Activated naive CD4-positive, alpha-beta T cell treated with anti-CD3 and anti-CD28 coated beads, Interleukin-2, amount 10 ng/mL, durations not matched to agents 7 days and 5 days (primary cell): ENCODE measurements at regions not wholly inside any gene's neighbourhood (a gene's known extent, or its start where the extent isn't known, plus 50 kb on each side); places are given as distances from the start of the nearest gene placed in this dataset.

Experiments used
- CTCF ChIA-PET: fragments of 350-600 bp; sonication (Branson Sonifier 250); formaldehyde crosslinking; loops from one replicate; lab custom pipeline; 2021; ENCODE audit warnings: antibody characterized with exemption; lab: Charles Lee
- DNase-seq: peaks from one replicate; pipeline ENCODE4 v3.0.0-alpha.2; 2020
- H3K27ac Mint-ChIP-seq: one replicate; pipeline ENCODE4 v1.8.0; 2021; ENCODE audit warnings: mild to moderate bottlenecking, moderate library complexity, mixed read lengths
- H3K27me3 Mint-ChIP-seq: one replicate; pipeline ENCODE4 v1.8.0; 2021; ENCODE audit warnings: mild to moderate bottlenecking, mixed read lengths
- H3K36me3 Mint-ChIP-seq: one replicate; pipeline ENCODE4 v1.8.0; 2021; ENCODE audit warnings: mixed read lengths
- H3K4me1 Mint-ChIP-seq: one replicate; pipeline ENCODE4 v1.8.0; 2021; ENCODE audit warnings: mixed read lengths
- H3K4me3 Mint-ChIP-seq: one replicate; pipeline ENCODE4 v1.8.0; 2021; ENCODE audit warnings: mild to moderate bottlenecking, moderate library complexity, mixed read lengths
- H3K9me3 Mint-ChIP-seq: one replicate; pipeline ENCODE4 v1.8.0; 2021; ENCODE audit warnings: mixed read lengths

- Mint-ChIP-seq H3K36me3 (no peaks in the 10 kb centered on the region), H3K27ac (no peak overlapping the region), H3K27me3 (no peaks in the 10 kb centered on the region), H3K4me1 (no peaks in the 10 kb centered on the region), H3K4me3 (no peak overlapping the region), H3K9me3 (peaks cover 2% of the 10 kb centered on the region)
- CTCF ChIA-PET: no interaction called here
- DNase-seq: no peak
Observed at GRCh38 chr4:178836865-178837264, 1394.6 kb upstream of the AGA start.

DNA sequence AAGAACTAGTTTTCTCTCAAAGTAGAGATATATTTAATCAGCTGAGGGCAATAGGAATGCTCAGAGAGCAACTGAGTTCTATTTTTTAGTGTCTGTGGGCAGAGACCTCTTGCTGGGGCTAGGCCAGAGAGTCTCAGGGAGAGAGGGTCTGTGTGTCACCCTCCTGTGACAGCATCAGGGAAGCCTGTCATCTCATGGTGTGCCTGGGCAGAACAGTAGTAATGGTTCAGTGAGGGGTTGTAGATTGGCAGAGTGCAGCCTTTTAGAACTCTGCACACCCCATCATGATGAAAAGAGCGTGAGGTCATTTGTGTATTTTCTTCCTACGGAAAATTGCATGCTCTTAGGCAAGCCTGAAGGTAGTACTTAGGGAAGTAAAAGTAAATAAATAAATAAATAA is 1396.5 kb upstream of the AGA start:
- H3K4me1 Mint-ChIP-seq: no peaks in the 10 kb centered on the region
- H3K36me3 Mint-ChIP-seq: no peaks in the 10 kb centered on the region
- no peaks in the 10 kb centered on the region for H3K27me3 Mint-ChIP-seq
- CTCF ChIA-PET: no interaction called here
- H3K4me3 Mint-ChIP-seq: no peak overlapping the region
- H3K9me3 Mint-ChIP-seq: peaks cover 2% of the 10 kb centered on the region
- no peak for DNase-seq
- no peak overlapping the region for H3K27ac Mint-ChIP-seq

DNA sequence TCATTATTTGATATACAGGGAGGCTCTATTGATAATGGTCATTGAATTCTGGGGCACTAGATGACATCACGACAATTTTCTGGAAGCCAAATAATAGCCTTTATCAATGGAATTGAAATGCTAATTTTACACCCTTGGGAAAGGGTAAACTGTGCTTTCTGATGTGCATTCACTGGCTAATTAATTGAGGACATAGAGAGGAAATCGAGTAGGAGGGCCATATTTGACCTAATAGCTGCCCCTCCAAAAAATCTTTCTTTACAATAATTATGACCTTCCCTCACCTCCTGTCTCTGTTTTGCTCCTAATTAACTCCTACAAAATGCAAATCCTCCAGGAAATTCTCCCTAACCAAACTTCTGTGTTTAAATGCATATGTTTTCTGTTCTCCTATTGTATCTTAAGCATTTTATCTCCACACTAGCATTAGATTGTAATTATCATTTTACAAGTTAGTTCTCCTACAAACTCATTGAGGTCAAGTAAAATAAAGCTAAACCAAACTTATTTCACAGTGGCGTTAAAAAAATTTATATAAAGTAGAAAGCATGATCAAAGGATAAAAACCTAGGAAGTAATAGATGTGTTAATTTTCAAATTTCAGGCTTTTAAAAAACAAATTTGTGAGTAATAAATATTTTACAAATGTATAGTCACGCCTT is 1414.0 kb upstream of the AGA start:
- no peak for DNase-seq
- no peaks in the 10 kb centered on the region for H3K9me3 Mint-ChIP-seq
- no peak overlapping the region for H3K27ac Mint-ChIP-seq
- no peak overlapping the region for H3K4me3 Mint-ChIP-seq
- H3K36me3 Mint-ChIP-seq: no peaks in the 10 kb centered on the region
- CTCF ChIA-PET: no interaction called here
- H3K27me3 Mint-ChIP-seq: no peaks in the 10 kb centered on the region
- H3K4me1 Mint-ChIP-seq: no peaks in the 10 kb centered on the region

DNA sequence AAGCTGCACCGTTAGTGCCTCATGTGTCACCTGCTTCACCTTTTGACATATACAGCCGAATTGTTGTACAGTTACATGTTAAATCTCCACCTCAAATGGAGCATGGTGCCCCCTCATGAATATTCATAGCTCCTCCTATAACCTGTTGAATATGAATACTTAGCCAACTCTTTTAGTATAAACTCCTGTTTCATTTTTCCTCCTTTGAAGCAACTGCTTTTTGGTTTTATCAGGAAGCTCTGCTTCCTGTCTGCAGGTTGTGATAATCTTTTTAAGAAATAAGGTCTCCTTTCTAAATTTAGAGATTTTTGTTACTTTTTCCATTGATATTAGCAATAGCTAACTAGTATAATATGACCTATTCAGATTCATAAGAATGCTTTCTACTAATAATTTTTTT is 1429.2 kb upstream of the AGA start:
- CTCF ChIA-PET: no interaction called here
- Mint-ChIP-seq H3K27ac (no peak overlapping the region), H3K27me3 (no peaks in the 10 kb centered on the region), H3K4me3 (no peak overlapping the region), H3K9me3 (no peaks in the 10 kb centered on the region), H3K4me1 (no peaks in the 10 kb centered on the region), H3K36me3 (no peaks in the 10 kb centered on the region)
- no peak for DNase-seq

- Mint-ChIP-seq H3K4me1 (no peaks in the 10 kb centered on the region), H3K36me3 (no peaks in the 10 kb centered on the region), H3K9me3 (peaks cover 23% of the 10 kb centered on the region), H3K27me3 (no peaks in the 10 kb centered on the region), H3K4me3 (no peak overlapping the region), H3K27ac (no peak overlapping the region)
- CTCF ChIA-PET: no interaction called here
- no peak for DNase-seq
Observed at GRCh38 chr4:178881937-178882336, 1439.7 kb upstream of the AGA start.

- Mint-ChIP-seq H3K27me3 (no peaks in the 10 kb centered on the region), H3K9me3 (peaks cover 4% of the 10 kb centered on the region), H3K4me3 (no peak overlapping the region), H3K36me3 (no peaks in the 10 kb centered on the region), H3K27ac (no peak overlapping the region), H3K4me1 (no peaks in the 10 kb centered on the region)
- DNase-seq: no peak
- CTCF ChIA-PET: no interaction called here
Observed at GRCh38 chr4:178894126-178894525, 1451.9 kb upstream of the AGA start.

- Mint-ChIP-seq H3K27ac (no peak overlapping the region), H3K36me3 (no peaks in the 10 kb centered on the region), H3K4me1 (no peaks in the 10 kb centered on the region), H3K27me3 (no peaks in the 10 kb centered on the region), H3K4me3 (no peak overlapping the region), H3K9me3 (peaks cover 5% of the 10 kb centered on the region)
- no peak for DNase-seq
- CTCF ChIA-PET: no interaction called here
Observed at GRCh38 chr4:178899084-178899483, 1456.8 kb upstream of the AGA start.

- Mint-ChIP-seq H3K9me3 (peaks cover 3% of the 10 kb centered on the region), H3K27me3 (no peaks in the 10 kb centered on the region), H3K27ac (no peak overlapping the region), H3K36me3 (no peaks in the 10 kb centered on the region), H3K4me1 (no peaks in the 10 kb centered on the region), H3K4me3 (no peak overlapping the region)
- DNase-seq: no peak
- CTCF ChIA-PET: no interaction called here
Observed at GRCh38 chr4:178917756-178918155, 1475.5 kb upstream of the AGA start.

- CTCF ChIA-PET: interaction anchor here (1.1 kb wide), 1 partner anchor 23 kb away, joined by 4 read pairs; no protein-coding TSS in a partner anchor
- Mint-ChIP-seq H3K9me3 (peaks cover 10% of the 10 kb centered on the region), H3K36me3 (no peaks in the 10 kb centered on the region), H3K4me1 (no peaks in the 10 kb centered on the region), H3K27ac (no peak overlapping the region), H3K27me3 (no peaks in the 10 kb centered on the region), H3K4me3 (no peak overlapping the region)
- no peak for DNase-seq
Observed at GRCh38 chr4:178937130-178937529, 1494.9 kb upstream of the AGA start.

- CTCF ChIA-PET: no interaction called here
- DNase-seq: no peak
- H3K9me3 Mint-ChIP-seq: peaks cover 5% of the 10 kb centered on the region
Observed at GRCh38 chr4:178941975-178942374, 1499.7 kb upstream of the AGA start.

DNA sequence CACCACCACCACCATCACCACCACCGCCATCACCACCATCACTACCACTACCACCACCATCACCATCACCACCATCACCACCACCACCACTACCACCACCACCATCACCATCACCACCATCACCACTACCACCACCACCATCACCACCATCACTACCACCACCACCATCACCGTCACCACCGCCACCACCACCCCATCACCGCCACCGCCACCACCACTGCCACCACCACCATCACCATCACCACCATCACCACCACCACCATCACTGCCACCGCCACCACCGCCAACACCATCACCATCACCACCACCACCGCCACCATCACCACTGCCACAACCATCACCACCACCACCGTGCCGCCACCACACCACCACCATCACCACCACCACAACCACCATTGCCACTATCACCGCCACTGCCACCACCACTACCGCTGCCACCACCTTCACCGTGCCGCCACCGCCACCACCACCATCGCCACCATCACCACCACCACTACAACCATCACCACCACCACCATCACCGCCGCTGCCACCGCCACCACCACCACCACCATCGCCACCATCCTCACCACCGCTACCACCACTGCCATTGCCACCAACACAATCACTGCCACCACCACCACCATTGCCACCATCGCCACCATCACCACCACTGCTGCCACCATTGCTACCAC is 1511.3 kb upstream of the AGA start:
- Mint-ChIP-seq H3K36me3 (no peaks in the 10 kb centered on the region), H3K9me3 (peaks cover 13% of the 10 kb centered on the region), H3K27me3 (no peaks in the 10 kb centered on the region), H3K4me3 (no peak overlapping the region), H3K27ac (no peak overlapping the region), H3K4me1 (no peaks in the 10 kb centered on the region)
- DNase-seq: no peak
- CTCF ChIA-PET: no interaction called here

More at GRCh38 chr4:178941975-178942374, 1499.7 kb upstream of the AGA start:
- no peaks in the 10 kb centered on the region for H3K27me3 Mint-ChIP-seq
- no peaks in the 10 kb centered on the region for H3K36me3 Mint-ChIP-seq
- H3K4me3 Mint-ChIP-seq: no peak overlapping the region
- no peak overlapping the region for H3K27ac Mint-ChIP-seq
- no peaks in the 10 kb centered on the region for H3K4me1 Mint-ChIP-seq

GRCh38 chr4:178955614-178956013 is 1513.4 kb upstream of the AGA start:
- CTCF ChIA-PET: no interaction called here

DNA sequence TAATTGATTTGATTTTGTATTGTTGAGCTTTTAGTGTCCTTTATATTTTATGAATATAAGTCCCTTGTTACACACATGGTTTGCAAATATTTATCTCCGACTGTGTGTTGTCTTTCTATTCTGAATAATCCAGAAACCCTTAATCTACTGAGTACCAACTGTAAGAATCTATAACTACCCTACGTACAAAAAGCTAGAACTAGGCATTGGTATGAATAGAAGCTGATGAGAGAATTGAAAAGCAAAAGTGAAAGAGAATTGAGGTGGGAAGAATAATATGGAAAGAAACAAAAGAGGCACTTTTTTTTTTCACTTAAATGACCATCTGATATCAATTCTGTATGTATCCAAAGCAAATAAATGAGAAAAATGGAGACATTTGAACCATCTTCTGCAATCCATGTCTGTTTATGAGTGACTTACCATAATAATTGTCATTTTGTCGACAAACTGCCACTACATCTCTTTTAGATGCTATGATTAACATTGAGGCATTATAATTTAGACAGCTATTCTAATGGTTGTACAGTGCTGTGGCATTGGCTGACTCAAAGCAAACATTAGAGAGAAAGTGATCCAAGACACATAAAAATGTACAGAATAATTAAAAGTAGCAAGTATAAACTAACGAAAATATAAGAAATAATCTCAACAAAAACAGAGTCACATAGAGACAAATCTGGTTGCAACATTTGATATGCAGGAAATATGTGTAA is 1516.6 kb upstream of the AGA start:
- CTCF ChIA-PET: no interaction called here
- no peaks in the 10 kb centered on the region for H3K36me3 Mint-ChIP-seq
- peaks cover 12% of the 10 kb centered on the region for H3K9me3 Mint-ChIP-seq
- no peak for DNase-seq
- H3K4me3 Mint-ChIP-seq: no peak overlapping the region
- no peak overlapping the region for H3K27ac Mint-ChIP-seq
- no peaks in the 10 kb centered on the region for H3K27me3 Mint-ChIP-seq
- no peaks in the 10 kb centered on the region for H3K4me1 Mint-ChIP-seq

More at GRCh38 chr4:178955614-178956013, 1513.4 kb upstream of the AGA start:
- no peaks in the 10 kb centered on the region for H3K36me3 Mint-ChIP-seq
- no peak overlapping the region for H3K4me3 Mint-ChIP-seq
- H3K27me3 Mint-ChIP-seq: no peaks in the 10 kb centered on the region
- DNase-seq: no peak
- H3K4me1 Mint-ChIP-seq: no peaks in the 10 kb centered on the region
- H3K9me3 Mint-ChIP-seq: peaks cover 13% of the 10 kb centered on the region
- H3K27ac Mint-ChIP-seq: no peak overlapping the region

- CTCF ChIA-PET: no interaction called here
Observed at GRCh38 chr4:178963446-178964045, 1521.3 kb upstream of the AGA start.

More at GRCh38 chr4:178963446-178964045, 1521.3 kb upstream of the AGA start:
- DNase-seq: no peak
- no peaks in the 10 kb centered on the region for H3K27me3 Mint-ChIP-seq
- H3K36me3 Mint-ChIP-seq: no peaks in the 10 kb centered on the region
- H3K27ac Mint-ChIP-seq: no peak overlapping the region
- H3K4me3 Mint-ChIP-seq: no peak overlapping the region
- peaks cover 3% of the 10 kb centered on the region for H3K9me3 Mint-ChIP-seq
- H3K4me1 Mint-ChIP-seq: no peaks in the 10 kb centered on the region
